ENCODE measurements at regions not wholly inside any gene's neighbourhood (a gene's known extent, or its start where the extent isn't known, plus 50 kb on each side); places are given as distances from the start of the nearest gene placed in this dataset.

- peak; percentile 57 for DNase-seq (ENCODE audit: low read depth)
- no peak overlapping the region for H3K4me3 ChIP-seq (ENCODE audit: control insufficient read depth, low read depth, low read length)
- TF ChIP-seq CTCF (conservative IDR thresholded peaks at IDR 0.05; ENCODE audit: control insufficient read depth, insufficient read depth, low read depth, low read length) = no peak
These were observed 289.9 kb downstream of the SATB1 start for GRCh38 chr3:18135060-18135814.

GRCh38 chr3:18134386-18135059 is 290.6 kb downstream of the SATB1 start:
- TF ChIP-seq CTCF (conservative IDR thresholded peaks at IDR 0.05; ENCODE audit: control insufficient read depth, insufficient read depth, low read depth, low read length) = no peak
- no peak overlapping the region for H3K4me3 ChIP-seq (ENCODE audit: control insufficient read depth, low read depth, low read length)
- peak; percentile 82 for DNase-seq (ENCODE audit: low read depth)

GRCh38 chr3:18132991-18133390 is 292.1 kb downstream of the SATB1 start:
- no peak overlapping the region for H3K4me3 ChIP-seq (ENCODE audit: control insufficient read depth, low read depth, low read length)
- no peak for TF ChIP-seq CTCF (conservative IDR thresholded peaks at IDR 0.05; ENCODE audit: control insufficient read depth, insufficient read depth, low read depth, low read length)
- no peak for DNase-seq (ENCODE audit: low read depth)

- TF ChIP-seq CTCF (conservative IDR thresholded peaks at IDR 0.05; ENCODE audit: control insufficient read depth, insufficient read depth, low read depth, low read length) = no peak
- DNase-seq (ENCODE audit: low read depth) = no peak
- H3K4me3 ChIP-seq (ENCODE audit: control insufficient read depth, low read depth, low read length) = no peak overlapping the region
These were observed 297.1 kb downstream of the SATB1 start for GRCh38 chr3:18127859-18128681.

- no peak overlapping the region for H3K4me3 ChIP-seq (ENCODE audit: control insufficient read depth, low read depth, low read length)
- DNase-seq (ENCODE audit: low read depth) = no peak
- TF ChIP-seq CTCF (conservative IDR thresholded peaks at IDR 0.05; ENCODE audit: control insufficient read depth, insufficient read depth, low read depth, low read length) = no peak
These were observed 297.8 kb downstream of the SATB1 start for GRCh38 chr3:18127174-18127858.

DNA sequence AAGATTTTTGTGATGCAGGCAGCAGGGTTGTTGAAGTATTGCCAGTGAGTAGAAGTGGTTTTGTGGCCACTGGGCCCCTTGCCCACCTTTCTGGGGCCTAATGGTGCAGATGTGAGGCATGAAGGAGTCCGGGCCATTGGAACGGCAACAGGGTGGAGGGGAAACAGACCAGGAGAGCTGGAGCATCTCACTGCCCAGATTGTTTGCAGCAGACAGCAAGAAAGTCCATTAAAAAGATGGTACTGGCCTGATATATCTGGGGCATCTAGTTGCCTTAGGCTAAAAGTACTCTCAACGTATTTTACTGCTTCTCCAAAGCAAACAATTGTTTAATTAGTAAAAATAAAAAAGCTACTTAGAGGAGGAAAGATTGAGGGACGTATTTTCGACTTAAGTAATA is 298.4 kb downstream of the SATB1 start:
- no peak for DNase-seq (ENCODE audit: low read depth)
- no peak for TF ChIP-seq CTCF (conservative IDR thresholded peaks at IDR 0.05; ENCODE audit: control insufficient read depth, insufficient read depth, low read depth, low read length)
- H3K4me3 ChIP-seq (ENCODE audit: control insufficient read depth, low read depth, low read length) = no peak overlapping the region

All from fibroblast of mammary gland (primary cell).